Head of caudate nucleus (tissue), 42 donors: ENCODE measurements at regions not wholly inside any gene's neighbourhood (a gene's known extent, or its start where the extent isn't known, plus 50 kb on each side); places are given as distances from the start of the nearest gene placed in this dataset.

Source experiments
- DNase-seq, 42 donors: peaks; one replicate each; pipeline versions ENCODE4 v3.0.0 to v3.0.0-alpha.2; 2020 to 2021; ENCODE audit warnings: mixed read lengths in 7 of 42
- intact Hi-C: fragments of 100-400 bp; cut with DNase I; formaldehyde crosslinking; loops from one replicate; pipeline ENCODE4 v1.15.0; 2022

GRCh38 chr2:142236181-142236580 lies 105.4 kb upstream of the LRP1B start:
- no peak for DNase-seq

DNA sequence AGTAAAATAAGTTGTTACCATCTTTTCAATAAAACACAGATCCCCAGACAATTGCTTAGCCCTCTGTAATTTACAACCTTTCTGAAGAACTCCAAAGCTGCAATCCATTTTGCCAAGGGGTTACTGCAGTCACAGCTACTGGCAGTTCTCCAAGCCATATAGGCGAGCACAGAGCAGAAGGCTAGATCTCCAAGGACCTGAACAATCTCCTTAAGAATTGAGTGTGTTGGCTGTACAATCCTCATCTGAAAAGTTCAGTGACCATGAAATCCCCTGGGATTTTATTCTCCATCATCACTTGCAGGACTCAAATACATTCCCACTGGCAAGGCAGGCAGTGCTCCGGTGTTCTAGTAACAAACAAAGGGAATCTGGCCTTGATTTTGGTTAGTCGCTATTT lies 103.9 kb upstream of the LRP1B start:
- no peak for DNase-seq
- intact Hi-C loops, result no loop called here

More at GRCh38 chr2:142236181-142236580, 105.4 kb upstream of the LRP1B start:
- intact Hi-C loops, result no loop called here

DNA sequence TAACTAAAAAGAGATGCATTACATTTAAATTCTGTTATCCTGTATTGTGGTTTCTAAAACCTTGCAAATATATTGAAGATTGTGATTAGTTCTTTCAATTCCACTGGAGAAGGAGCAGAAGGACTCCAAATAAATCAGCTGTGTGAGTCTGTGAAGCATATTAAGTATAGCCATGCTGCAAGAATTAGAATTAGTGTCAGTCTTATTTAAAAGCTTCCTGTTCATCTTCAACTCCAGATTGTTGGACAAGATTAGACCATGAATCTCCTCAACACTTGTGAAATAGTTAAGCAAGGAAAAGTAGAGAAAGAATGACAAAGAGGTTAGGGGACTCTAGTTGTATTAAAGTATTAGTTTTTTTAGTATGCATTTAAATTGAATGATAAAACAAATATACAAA lies 92.5 kb upstream of the LRP1B start:
- no peak for DNase-seq
- intact Hi-C loops, result no loop called here

DNA sequence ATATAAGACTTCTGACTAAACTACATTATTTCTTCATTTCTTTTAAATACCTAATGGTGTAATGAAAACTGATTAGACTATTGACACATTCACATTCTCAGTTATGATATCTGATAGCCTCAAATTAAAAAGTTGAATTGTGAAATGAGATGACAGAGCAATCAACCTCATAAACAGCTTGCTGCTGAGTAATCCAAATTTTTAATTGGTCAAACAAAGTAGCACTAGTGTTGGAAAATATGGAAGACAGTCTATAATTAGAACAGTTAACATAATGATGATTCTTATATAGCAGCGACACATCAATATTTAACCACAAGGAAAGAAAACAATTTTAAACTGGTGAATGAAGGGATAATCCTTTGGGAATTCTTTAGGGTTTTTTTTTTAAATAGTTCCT lies 91.9 kb upstream of the LRP1B start:
- DNase-seq, result no peak

GRCh38 chr2:142220901-142221300 lies 90.1 kb upstream of the LRP1B start:
- intact Hi-C loops, result no loop called here
- DNase-seq, result no peak

More for the DNA sequence above, 91.9 kb upstream of the LRP1B start:
- intact Hi-C loops, result no loop called here

- DNase-seq, result no peak
- intact Hi-C loops, result no loop called here
Observed at GRCh38 chr2:142220239-142220638, 89.4 kb upstream of the LRP1B start.

GRCh38 chr2:142218471-142218870 lies 87.7 kb upstream of the LRP1B start:
- DNase-seq, result no peak

DNA sequence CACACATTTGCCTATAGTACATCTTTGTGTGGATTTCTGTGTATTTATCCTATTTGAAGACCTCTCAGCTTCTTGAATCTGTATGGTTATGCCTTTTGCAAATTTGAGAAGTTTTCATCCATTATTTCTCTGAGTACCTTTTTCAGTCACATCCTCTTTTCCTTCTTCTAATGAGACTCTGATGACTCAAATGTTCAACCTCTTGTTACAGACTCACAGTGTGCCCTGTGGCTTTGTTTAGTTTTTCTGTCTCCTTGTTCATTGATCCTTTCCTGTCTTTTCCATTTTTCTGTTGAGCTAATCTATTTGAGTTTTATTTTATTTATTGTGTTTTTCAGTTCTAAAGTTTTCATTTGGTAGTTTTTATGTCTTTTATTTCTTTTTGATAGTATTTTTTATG lies 87.0 kb upstream of the LRP1B start:
- no peak for DNase-seq
- intact Hi-C loops, result no loop called here

More at GRCh38 chr2:142218471-142218870, 87.7 kb upstream of the LRP1B start:
- intact Hi-C loops, result no loop called here

GRCh38 chr2:142200062-142200461 lies 69.2 kb upstream of the LRP1B start:
- intact Hi-C loops, result no loop called here
- DNase-seq, result no peak

DNA sequence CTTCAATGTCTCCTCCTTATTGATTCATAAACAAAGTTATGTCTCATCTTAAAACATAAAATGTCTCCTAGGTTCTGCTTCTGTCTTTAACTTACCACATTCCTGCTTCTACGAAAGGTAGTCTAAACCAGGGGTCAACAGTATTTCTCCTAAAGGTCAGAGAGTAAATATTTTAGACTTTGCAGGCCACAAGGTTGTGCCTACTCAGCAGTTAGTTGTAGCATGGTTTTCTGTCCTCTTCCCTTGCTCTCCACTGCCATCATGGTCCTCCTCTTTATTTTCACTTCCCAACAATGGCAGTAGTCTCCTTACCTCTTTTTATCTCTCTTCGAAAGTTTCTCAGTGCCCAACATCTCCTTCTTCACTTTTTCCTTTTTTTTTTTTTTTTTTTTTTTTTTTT lies 68.3 kb upstream of the LRP1B start:
- intact Hi-C loops, result no loop called here
- no peak for DNase-seq

DNA sequence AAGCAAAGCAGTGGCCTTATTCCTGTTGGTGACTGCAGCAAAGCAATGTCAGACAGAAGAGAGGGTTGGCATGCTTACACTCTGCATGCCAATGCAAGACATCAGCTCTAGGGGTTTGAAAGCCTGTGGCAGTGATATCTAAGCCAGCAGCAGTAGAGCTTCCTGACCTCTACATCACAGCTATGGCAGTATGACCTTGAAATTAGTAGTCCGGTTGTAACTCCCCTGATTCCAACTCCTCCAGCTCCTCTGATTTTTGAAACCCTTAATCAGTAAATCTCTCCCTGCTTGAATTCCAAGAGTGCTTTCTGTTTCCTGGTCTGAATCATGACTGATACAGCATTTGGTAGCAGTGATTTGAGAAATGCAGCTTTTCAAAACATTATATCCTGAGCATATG lies 60.0 kb upstream of the LRP1B start:
- intact Hi-C loops, result no loop called here
- no peak for DNase-seq

GRCh38 chr2:142189501-142189900 lies 58.7 kb upstream of the LRP1B start:
- DNase-seq, result no peak
- intact Hi-C loops, result no loop called here

DNA sequence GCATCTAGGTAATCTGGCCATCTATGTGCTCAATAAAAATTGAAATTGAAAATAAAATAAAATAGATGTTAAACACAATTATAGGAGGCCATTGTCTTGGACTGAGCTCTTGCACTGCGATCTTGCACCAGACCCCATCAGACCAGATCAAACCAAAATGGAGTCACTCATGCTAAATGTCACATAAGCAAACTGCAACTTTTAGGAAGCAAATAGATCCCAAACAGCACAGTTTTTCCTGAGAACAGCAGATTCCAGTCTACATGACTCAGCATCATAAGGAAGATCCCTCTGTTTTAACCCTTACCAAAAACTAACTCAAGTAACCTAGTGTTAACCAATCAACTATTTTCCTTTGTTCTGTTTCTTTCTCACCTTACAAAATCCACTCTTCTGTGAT lies 57.7 kb upstream of the LRP1B start:
- no peak for DNase-seq
- intact Hi-C loops, result no loop called here

DNA sequence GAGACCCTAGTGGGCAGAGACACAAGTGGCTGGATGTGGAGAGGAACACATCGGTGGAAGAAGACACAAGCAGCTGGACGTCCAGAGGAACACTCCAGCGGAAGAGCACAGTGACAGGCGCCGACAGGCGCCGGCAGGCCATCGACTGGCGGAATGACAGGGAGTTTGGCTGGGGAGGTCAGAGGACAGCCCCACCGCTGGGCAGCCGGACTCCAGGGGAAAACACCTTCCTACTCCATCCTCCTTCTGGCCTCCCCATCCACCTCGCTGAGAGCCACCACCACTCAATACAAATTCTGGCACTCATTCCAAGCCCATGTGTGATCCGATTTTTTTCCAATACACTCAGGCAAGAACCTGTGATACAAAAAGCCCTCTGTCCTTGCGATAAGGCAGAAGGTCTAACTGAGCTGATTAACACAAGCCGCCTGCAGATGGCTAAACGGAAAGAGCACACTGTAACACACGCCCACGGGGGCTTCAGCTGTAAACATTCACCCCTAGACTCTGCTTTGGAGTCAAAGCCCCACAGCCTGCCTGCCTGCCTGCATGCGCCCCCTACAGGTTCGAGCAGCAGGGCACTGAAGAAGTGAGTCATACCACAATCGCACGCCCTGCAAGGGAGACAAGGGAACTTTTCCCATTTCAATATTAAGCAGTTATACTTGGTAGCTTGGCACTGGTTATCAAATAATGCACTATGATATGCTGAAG lies 50.2 kb upstream of the LRP1B start:
- intact Hi-C loops, result no loop called here
- DNase-seq, result peak in 37 of 42 donors; percentile 10 to 72 (median 38)
